ENCODE measurements at regions not wholly inside any gene's neighbourhood (a gene's known extent, or its start where the extent isn't known, plus 50 kb on each side); places are given as distances from the start of the nearest gene placed in this dataset.

DNA sequence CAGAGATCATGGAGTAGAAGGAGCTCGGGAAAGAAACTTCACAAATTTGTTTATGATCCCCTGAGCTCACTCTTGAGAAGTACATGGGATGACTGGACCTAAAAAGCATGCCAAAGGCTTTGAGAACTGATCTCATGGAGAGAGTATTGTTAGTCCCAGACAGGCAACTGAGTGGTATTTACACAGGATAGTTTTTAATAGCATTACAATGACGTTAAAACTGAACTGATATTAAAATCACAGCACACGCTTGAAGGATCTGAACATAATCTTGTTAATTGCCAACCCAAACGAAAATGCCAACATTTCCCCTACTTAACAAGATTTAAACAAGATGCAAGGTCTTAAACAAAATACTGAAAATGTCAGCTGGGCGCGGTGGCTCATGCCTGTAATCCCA, 113.2 kb upstream of the NLGN1 start:
- TF ChIP-seq CTCF (conservative IDR thresholded peaks at IDR 0.05), result no peak
- TF ChIP-seq ZFX (IDR thresholded peaks at IDR 0.05), result no peak
